Tibial nerve (tissue), 3 donors: ENCODE measurements at regions not wholly inside any gene's neighbourhood (a gene's known extent, or its start where the extent isn't known, plus 50 kb on each side); places are given as distances from the start of the nearest gene placed in this dataset.

Experiments used
- CTCF ChIP-seq, 5 experiments: fragments of 200-600 bp in 3 of 5; fragments of 450-650 bp in 2 of 5; sonication (generic) in 3 of 5; IDR thresholded peaks; one replicate each; pipeline ENCODE4 v1.5.1; 2016 to 2019; ENCODE audit warnings: antibody characterized with exemption in 5 of 5, mild to moderate bottlenecking in 3 of 5, moderate library complexity in 2 of 5
- POLR2A ChIP-seq, 2 donors: fragments of 450-650 bp; IDR thresholded peaks; one replicate each; pipeline ENCODE4 v1.6.1; 2017; ENCODE audit warnings: antibody characterized with exemption in 2 of 2, mild to moderate bottlenecking in 2 of 2, moderate library complexity in 2 of 2

GRCh38 chr7:68800316-68800715 is 798.0 kb upstream of the AUTS2 start:
- TF ChIP-seq CTCF (IDR thresholded peaks at IDR 0.05): no peak
- no peak for TF ChIP-seq POLR2A (IDR thresholded peaks at IDR 0.05)
